T-helper 22 cell (primary cell): ENCODE measurements at regions not wholly inside any gene's neighbourhood (a gene's known extent, or its start where the extent isn't known, plus 50 kb on each side); places are given as distances from the start of the nearest gene placed in this dataset.
"Not testable (repeated sequence)": the region's sequence is repeated elsewhere in the genome, so short reads cannot be mapped to it uniquely, and the experiment has no call there.

Experiments
- DNase-seq: peaks from one replicate; pipeline ENCODE4 v3.0.0-alpha.2; 2020; ENCODE audit warnings: low read depth

GRCh38 chr1:200496937-200497336, 87.1 kb upstream of the ZNF281 start:
- DNase-seq: no peak

- no peak for DNase-seq
These were observed 86.1 kb upstream of the ZNF281 start for GRCh38 chr1:200495901-200496300.

- no peak for DNase-seq
These were observed 83.5 kb upstream of the ZNF281 start for GRCh38 chr1:200493344-200493743.

GRCh38 chr1:200491103-200491502, 81.3 kb upstream of the ZNF281 start:
- DNase-seq: no peak

- DNase-seq: no peak
These were observed 80.3 kb upstream of the ZNF281 start for GRCh38 chr1:200490183-200490582.

GRCh38 chr1:200488375-200489165, 78.7 kb upstream of the ZNF281 start:
- no peak for DNase-seq

GRCh38 chr1:200487650-200488049, 77.8 kb upstream of the ZNF281 start:
- DNase-seq: no peak

GRCh38 chr1:200486634-200487033, 76.8 kb upstream of the ZNF281 start:
- no peak for DNase-seq

GRCh38 chr1:200484438-200484946, 74.7 kb upstream of the ZNF281 start:
- not testable (repeated sequence) for DNase-seq

- peak; percentile 22 for DNase-seq
These were observed 73.8 kb upstream of the ZNF281 start for GRCh38 chr1:200483491-200484143.

- no peak for DNase-seq
These were observed 71.1 kb upstream of the ZNF281 start for GRCh38 chr1:200480964-200481363.

GRCh38 chr1:200479816-200480215, 70.0 kb upstream of the ZNF281 start:
- DNase-seq: no peak

- no peak for DNase-seq
These were observed 69.2 kb upstream of the ZNF281 start for GRCh38 chr1:200478945-200479558.

GRCh38 chr1:200478239-200478623, 68.4 kb upstream of the ZNF281 start:
- no peak for DNase-seq

- no peak for DNase-seq
These were observed 64.8 kb upstream of the ZNF281 start for GRCh38 chr1:200474633-200475032.

- DNase-seq: no peak
These were observed 64.0 kb upstream of the ZNF281 start for GRCh38 chr1:200473698-200474371.

GRCh38 chr1:200471739-200472138, 61.9 kb upstream of the ZNF281 start:
- DNase-seq: no peak

GRCh38 chr1:200468264-200469001, 58.6 kb upstream of the ZNF281 start:
- no peak for DNase-seq

- DNase-seq: no peak
These were observed 55.1 kb upstream of the ZNF281 start for GRCh38 chr1:200464784-200465400.
